ENCODE measurements at regions not wholly inside any gene's neighbourhood (a gene's known extent, or its start where the extent isn't known, plus 50 kb on each side); places are given as distances from the start of the nearest gene placed in this dataset.

GRCh38 chr2:222130855-222131254 is 167.9 kb downstream of the PAX3 start:
- WGBS, 2 experiments (ENCODE audit: extremely low coverage in 1 of 2, insufficient coverage in 1 of 2, insufficient read length in 1 of 2, insufficient replicate concordance in 2 of 2, low coverage in 1 of 2, low lambda C conversion rate in 2 of 2, missing lambda C conversion rate in 1 of 2): 88% methylated on average over 3 of the region's 3 CpGs; no CpG with 5 or more reads in 1 of the 2 experiments
- no peak overlapping the region for H3K27ac ChIP-seq (ENCODE audit: low read depth, low read length)
- 0 out of 4 replicates have a peak, but pooled peaks cover 0 to 2% of the 10 kb centered on the region in 2 experiments for H3K9me3 ChIP-seq (ENCODE audit: insufficient read depth in 2 of 2, low read depth in 1 of 2, low read length in 1 of 2)
- ChIA-PET CTCF (ENCODE audit: partially characterized antibody) (no interaction called here), POLR2A (ENCODE audit: partially characterized antibody) (no interaction called here)
- no peak overlapping the region for H4K8ac ChIP-seq (ENCODE audit: extremely low read depth, insufficient read depth, low read length)
- no peaks in the 10 kb centered on the region for H3K23me2 ChIP-seq (ENCODE audit: low read depth, low read length)
- H3K14ac ChIP-seq (ENCODE audit: insufficient read length): no peak overlapping the region
- no peak overlapping the region for H3K4ac ChIP-seq (replicated peaks; ENCODE audit: insufficient read length, low read depth, low read length)
- H3K4me1 ChIP-seq (replicated peaks in 1 of 4; ENCODE audit: control insufficient read depth in 3 of 4, insufficient read depth in 4 of 4, low read length in 3 of 4): no peaks in the 10 kb centered on the region
- H3K56ac ChIP-seq (replicated peaks; ENCODE audit: insufficient read length, low read depth, low read length): no peak overlapping the region
- no peaks in the 10 kb centered on the region; a peak in 1 of 7 replicates for H3K27me3 ChIP-seq (replicated peaks in 1 of 4; ENCODE audit: control insufficient read depth in 3 of 4, extremely low read depth in 1 of 4, insufficient read depth in 3 of 4, low read length in 3 of 4)
- no peak overlapping the region for H3K18ac ChIP-seq (ENCODE audit: extremely low read depth, low read length)
- H3K79me2 ChIP-seq (ENCODE audit: control insufficient read depth in 1 of 2, insufficient read depth in 2 of 2, low read length in 2 of 2): no peaks in the 10 kb centered on the region
- no peaks in the 10 kb centered on the region for H4K20me1 ChIP-seq (replicated peaks in 1 of 2; ENCODE audit: control insufficient read depth in 1 of 2, insufficient read depth in 2 of 2, low read length in 2 of 2)
- no peak overlapping the region for H2BK15ac ChIP-seq (ENCODE audit: low read length)
- H2BK5ac ChIP-seq (ENCODE audit: low read depth, low read length): no peak overlapping the region
- no peaks in the 10 kb centered on the region for H3K79me1 ChIP-seq (ENCODE audit: low read depth, low read length)
- no peak for TF ChIP-seq CBX5 (IDR thresholded peaks at IDR 0.05; ENCODE audit: low read depth, low read length)
- TF ChIP-seq E2F6 (IDR thresholded peaks at IDR 0.05): no peak
- no peak for TF ChIP-seq POLR2A (IDR thresholded peaks at IDR 0.05; ENCODE audit: control extremely low read depth in 1 of 2, low read depth in 2 of 2, low read length in 2 of 2)
- TF ChIP-seq YY1 (IDR thresholded peaks at IDR 0.05; ENCODE audit: low read depth, low read length): no peak
- TF ChIP-seq PHF8 (conservative IDR thresholded peaks at IDR 0.05; ENCODE audit: low read depth, low read length): no peak
- TF ChIP-seq HDAC6 (IDR thresholded peaks at IDR 0.05; ENCODE audit: low read depth, low read length): no peak
- no peak for TF ChIP-seq EP300 (IDR thresholded peaks at IDR 0.05; ENCODE audit: borderline replicate concordance in 1 of 2, low read depth in 2 of 2, low read length in 2 of 2)
- no peak for TF ChIP-seq SIN3A (conservative IDR thresholded peaks at IDR 0.05 in 1 of 2, IDR thresholded peaks at IDR 0.05 in 1 of 2; ENCODE audit: low read depth in 1 of 2, low read length in 2 of 2)
- no peak for TF ChIP-seq SRF (IDR thresholded peaks at IDR 0.05; ENCODE audit: low read depth, low read length)
- TF ChIP-seq HDAC2 (IDR thresholded peaks at IDR 0.05; ENCODE audit: borderline replicate concordance in 1 of 2, low read depth in 2 of 2, low read length in 2 of 2): no peak
- H2BK20ac ChIP-seq (ENCODE audit: low read length): no peak overlapping the region
- no peak overlapping the region for H3K4me2 ChIP-seq (ENCODE audit: insufficient read depth in 1 of 2, low read depth in 2 of 2, low read length in 2 of 2)
- H3K23ac ChIP-seq (ENCODE audit: insufficient read length): no peak overlapping the region
- H2AFZ ChIP-seq (ENCODE audit: low read length): no peak overlapping the region
- DNase-seq (ENCODE audit: low read depth in 1 of 2, low spot score in 2 of 2): no peak
- no peaks in the 10 kb centered on the region for H3K36me3 ChIP-seq (ENCODE audit: control insufficient read depth in 2 of 4, insufficient read depth in 4 of 4, low read length in 3 of 4)
- H3K4me3 ChIP-seq (ENCODE audit: extremely low read depth in 1 of 4, insufficient read depth in 2 of 4, low read depth in 3 of 4, low read length in 4 of 4): no peak overlapping the region
- H2AK5ac ChIP-seq (ENCODE audit: low read depth, low read length): no peak overlapping the region
- no peak overlapping the region for H4K91ac ChIP-seq (replicated peaks; ENCODE audit: insufficient read length, low read length)
- no peak overlapping the region for H2BK12ac ChIP-seq (ENCODE audit: low read depth, low read length)
- no peak for FAIRE-seq
- no peak overlapping the region for H2BK120ac ChIP-seq (replicated peaks; ENCODE audit: low read depth, low read length)
- H4K5ac ChIP-seq (ENCODE audit: insufficient read length, low read depth, low read length): no peak overlapping the region
- H3K9ac ChIP-seq (replicated peaks in 1 of 4; ENCODE audit: extremely low read depth in 1 of 4, low read depth in 3 of 4, low read length in 3 of 4): no peak overlapping the region

All from H1 (cell line).